HG03575 (cell line): ENCODE measurements at regions not wholly inside any gene's neighbourhood (a gene's known extent, or its start where the extent isn't known, plus 50 kb on each side); places are given as distances from the start of the nearest gene placed in this dataset.
"Not testable (repeated sequence)": the region's sequence is repeated elsewhere in the genome, so short reads cannot be mapped to it uniquely, and the experiment has no call there.

Experiments
- ATAC-seq: cut with Tn5 transposase; IDR thresholded peaks from one replicate; pipeline ENCODE4 v1.9.1; 2021; ENCODE audit not compliant: unreplicated experiment, insufficient number of reproducible peaks, low FRiP score; ENCODE audit errors: extremely low read depth

DNA sequence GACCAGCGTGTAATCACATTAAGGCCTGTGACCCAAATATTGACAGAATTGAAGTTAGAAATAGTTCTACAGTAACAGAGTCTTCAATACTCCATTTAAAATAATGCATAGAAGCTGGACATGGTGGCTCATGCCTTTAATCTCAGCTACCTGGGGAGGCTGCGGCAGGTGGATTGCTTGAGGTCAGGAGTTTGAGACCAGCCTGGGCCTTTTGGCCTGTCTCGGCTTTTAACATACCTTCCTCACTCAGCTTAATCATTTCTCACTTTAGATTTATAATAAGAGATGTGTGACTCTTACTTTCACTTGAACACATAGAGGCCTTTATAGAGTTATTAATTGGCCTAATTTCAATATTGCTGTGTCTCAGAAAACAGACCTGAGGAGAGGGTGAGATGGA, 454.9 kb downstream of the SPATA31A1 start:
- ATAC-seq = not testable (repeated sequence)

GRCh38 chr9:39811615-39812014, 456.1 kb downstream of the SPATA31A1 start:
- ATAC-seq = not testable (repeated sequence)

DNA sequence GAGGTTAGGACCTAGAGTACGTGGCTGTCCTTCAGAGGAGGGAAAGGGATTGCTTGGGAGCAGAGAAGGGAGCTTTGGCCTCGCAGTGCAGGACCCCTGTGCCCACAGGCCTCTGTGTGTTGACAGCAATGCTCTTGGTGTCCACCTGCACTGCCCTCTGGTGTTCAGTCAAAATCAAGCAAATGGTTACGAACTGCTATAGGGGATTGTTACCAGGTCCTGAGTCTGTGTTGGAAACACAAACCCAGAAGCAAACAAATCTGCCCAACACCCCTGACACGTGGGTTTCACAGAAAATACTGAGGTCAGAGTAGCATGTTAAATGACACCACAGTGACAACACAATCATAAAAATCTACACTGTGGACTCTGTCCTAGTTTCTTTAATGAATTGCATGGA, 473.0 kb downstream of the SPATA31A1 start:
- not testable (repeated sequence) for ATAC-seq
